Mammary epithelial cell (primary cell): ENCODE measurements at regions not wholly inside any gene's neighbourhood (a gene's known extent, or its start where the extent isn't known, plus 50 kb on each side); places are given as distances from the start of the nearest gene placed in this dataset.

Experiments used
- EZH2 ChIP-seq: IDR thresholded peaks from 2 replicates; pipeline ENCODE4 v1.6.1; 2012; ENCODE audit warnings: low read length, inconsistent platforms, borderline replicate concordance
- TF ChIP-seq, protein P1 (sequence below), 2 donors: IDR thresholded peaks in 1 of 2; conservative IDR thresholded peaks in 1 of 2; 2 replicates each; pipeline ENCODE4 v1.5.1; 2011 to 2012; ENCODE audit warnings: inconsistent platforms in 2 of 2, low read length in 2 of 2, mild to moderate bottlenecking in 2 of 2, control low read depth in 1 of 2, low read depth in 1 of 2; ENCODE audit not compliant: insufficient read depth in 1 of 2; ENCODE audit errors: extremely low read depth in 1 of 2

DNA sequence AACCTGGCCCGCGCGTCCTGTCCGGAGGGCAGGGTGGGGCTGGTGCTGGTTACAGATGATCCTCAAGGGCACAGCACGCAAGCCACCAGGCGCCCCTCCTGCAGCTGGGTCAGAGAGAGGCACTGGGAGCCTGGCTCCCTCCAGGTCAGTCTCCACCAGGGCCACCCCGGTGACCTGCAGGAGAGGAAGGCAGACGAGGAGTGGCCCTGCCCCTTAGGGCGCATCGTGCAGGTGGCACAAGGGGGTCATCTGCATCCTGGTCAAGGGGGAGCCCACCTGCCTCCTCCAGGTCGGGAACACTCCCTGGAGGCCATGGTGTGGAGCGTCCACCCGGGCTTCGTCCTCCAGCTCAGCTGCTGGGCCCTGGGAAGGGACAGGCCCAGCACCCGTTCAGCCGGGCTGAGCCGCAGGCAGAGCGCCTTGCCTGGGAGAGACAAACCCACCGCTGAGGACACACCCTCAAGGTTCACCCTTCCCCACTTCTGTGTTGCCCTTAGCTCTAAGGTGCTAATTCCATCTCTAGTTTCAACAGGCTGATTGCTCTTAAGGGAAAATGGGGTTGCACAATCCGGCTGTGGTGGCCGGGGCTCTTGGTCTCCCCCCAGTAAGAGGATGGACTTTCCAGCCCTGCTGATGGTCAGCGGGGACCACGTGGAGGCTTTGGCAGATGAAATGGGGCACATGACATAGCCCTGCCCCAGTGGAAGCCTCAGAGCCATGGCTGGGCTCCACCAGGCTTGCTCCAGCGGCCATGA, 63.2 kb downstream of the SIK1 start:
- TF ChIP-seq, protein P1, sequence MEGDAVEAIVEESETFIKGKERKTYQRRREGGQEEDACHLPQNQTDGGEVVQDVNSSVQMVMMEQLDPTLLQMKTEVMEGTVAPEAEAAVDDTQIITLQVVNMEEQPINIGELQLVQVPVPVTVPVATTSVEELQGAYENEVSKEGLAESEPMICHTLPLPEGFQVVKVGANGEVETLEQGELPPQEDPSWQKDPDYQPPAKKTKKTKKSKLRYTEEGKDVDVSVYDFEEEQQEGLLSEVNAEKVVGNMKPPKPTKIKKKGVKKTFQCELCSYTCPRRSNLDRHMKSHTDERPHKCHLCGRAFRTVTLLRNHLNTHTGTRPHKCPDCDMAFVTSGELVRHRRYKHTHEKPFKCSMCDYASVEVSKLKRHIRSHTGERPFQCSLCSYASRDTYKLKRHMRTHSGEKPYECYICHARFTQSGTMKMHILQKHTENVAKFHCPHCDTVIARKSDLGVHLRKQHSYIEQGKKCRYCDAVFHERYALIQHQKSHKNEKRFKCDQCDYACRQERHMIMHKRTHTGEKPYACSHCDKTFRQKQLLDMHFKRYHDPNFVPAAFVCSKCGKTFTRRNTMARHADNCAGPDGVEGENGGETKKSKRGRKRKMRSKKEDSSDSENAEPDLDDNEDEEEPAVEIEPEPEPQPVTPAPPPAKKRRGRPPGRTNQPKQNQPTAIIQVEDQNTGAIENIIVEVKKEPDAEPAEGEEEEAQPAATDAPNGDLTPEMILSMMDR (conservative IDR thresholded peaks at IDR 0.05 in 1 of 2, IDR thresholded peaks at IDR 0.05 in 1 of 2; ENCODE audit: extremely low read depth in 1 of 2, insufficient read depth in 1 of 2, low read depth in 1 of 2, low read length in 2 of 2), result no peak
- no peak for TF ChIP-seq EZH2
